ENCODE measurements at regions not wholly inside any gene's neighbourhood (a gene's known extent, or its start where the extent isn't known, plus 50 kb on each side); places are given as distances from the start of the nearest gene placed in this dataset.

DNA sequence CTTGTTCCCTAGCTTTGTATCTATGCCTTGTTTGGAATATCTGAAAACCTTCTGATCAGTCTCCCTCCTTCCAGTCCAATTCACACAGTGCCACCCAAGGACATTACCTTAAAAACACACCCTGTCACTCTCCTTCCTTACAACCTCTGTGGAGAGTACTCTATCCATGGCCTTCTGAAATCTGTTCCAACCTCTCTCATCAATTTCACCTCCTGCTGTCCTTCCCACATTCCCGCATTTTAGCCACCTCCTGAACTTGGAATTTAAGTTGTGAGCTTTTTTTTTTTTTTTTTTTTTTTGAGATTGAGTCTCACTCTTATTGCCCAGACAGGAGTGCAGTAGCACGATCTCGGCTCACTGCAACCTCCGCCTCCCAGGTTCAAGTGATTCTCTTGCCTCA is 824.8 kb downstream of the METTL15 start:
- H3K4me3 Mint-ChIP-seq: no peak overlapping the region
- CTCF ChIA-PET: no interaction called here
- H3K27me3 Mint-ChIP-seq: no peaks in the 10 kb centered on the region
- Histone ChIP-seq H3K4me2 (replicated peaks; ENCODE audit: low read depth, low read length, poor library complexity, severe bottlenecking) (no peak overlapping the region), H3K36me3 (replicated peaks in 1 of 2; ENCODE audit: control extremely low read depth in 1 of 2, control insufficient read depth in 1 of 2, extremely low read depth in 1 of 2, insufficient read depth in 2 of 2, low read length in 1 of 2) (no peaks in the 10 kb centered on the region), H3K4me1 (ENCODE audit: control insufficient read depth in 2 of 2, insufficient read depth in 2 of 2, low read length in 2 of 2) (no peaks in the 10 kb centered on the region), H3K4me3 (ENCODE audit: control extremely low read depth in 1 of 5, extremely low read depth in 1 of 5, insufficient read depth in 1 of 5, low read depth in 2 of 5, low read length in 4 of 5) (no peak overlapping the region), H2AFZ (ENCODE audit: insufficient read depth, low read depth, low read length, poor library complexity, severe bottlenecking) (no peak overlapping the region), H3K27me3 (replicated peaks in 1 of 4; ENCODE audit: control extremely low read depth in 1 of 4, control insufficient read depth in 3 of 4, insufficient read depth in 4 of 4, low read length in 3 of 4) (no peaks in the 10 kb centered on the region), H3K79me2 (ENCODE audit: control insufficient read depth, insufficient read depth, low read length) (no peaks in the 10 kb centered on the region), H3K27ac (ENCODE audit: low read length in 2 of 2) (no peak overlapping the region), H3K9me3 (ENCODE audit: control extremely low read depth in 1 of 3, control insufficient read depth in 2 of 3, insufficient read depth in 1 of 3, low read length in 2 of 3) (peaks cover 0 to 6% (median 1%) of the 10 kb centered on the region in 3 donors), H3K9ac (ENCODE audit: low read length) (no peak overlapping the region), H4K20me1 (ENCODE audit: control insufficient read depth, insufficient read depth, low read length, poor library complexity, severe bottlenecking) (no peaks in the 10 kb centered on the region)
- intact Hi-C loops (cut with micrococcal nuclease): no loop called here
- peaks cover 9% of the 10 kb centered on the region for H3K9me3 Mint-ChIP-seq (ENCODE audit: insufficient read depth)
- no peaks in the 10 kb centered on the region for H3K4me1 Mint-ChIP-seq
- TF ChIP-seq EZH2 (IDR thresholded peaks at IDR 0.05; ENCODE audit: borderline replicate concordance, insufficient read depth, low read depth, low read length, poor library complexity, severe bottlenecking): no peak
- TF ChIP-seq, protein P1, sequence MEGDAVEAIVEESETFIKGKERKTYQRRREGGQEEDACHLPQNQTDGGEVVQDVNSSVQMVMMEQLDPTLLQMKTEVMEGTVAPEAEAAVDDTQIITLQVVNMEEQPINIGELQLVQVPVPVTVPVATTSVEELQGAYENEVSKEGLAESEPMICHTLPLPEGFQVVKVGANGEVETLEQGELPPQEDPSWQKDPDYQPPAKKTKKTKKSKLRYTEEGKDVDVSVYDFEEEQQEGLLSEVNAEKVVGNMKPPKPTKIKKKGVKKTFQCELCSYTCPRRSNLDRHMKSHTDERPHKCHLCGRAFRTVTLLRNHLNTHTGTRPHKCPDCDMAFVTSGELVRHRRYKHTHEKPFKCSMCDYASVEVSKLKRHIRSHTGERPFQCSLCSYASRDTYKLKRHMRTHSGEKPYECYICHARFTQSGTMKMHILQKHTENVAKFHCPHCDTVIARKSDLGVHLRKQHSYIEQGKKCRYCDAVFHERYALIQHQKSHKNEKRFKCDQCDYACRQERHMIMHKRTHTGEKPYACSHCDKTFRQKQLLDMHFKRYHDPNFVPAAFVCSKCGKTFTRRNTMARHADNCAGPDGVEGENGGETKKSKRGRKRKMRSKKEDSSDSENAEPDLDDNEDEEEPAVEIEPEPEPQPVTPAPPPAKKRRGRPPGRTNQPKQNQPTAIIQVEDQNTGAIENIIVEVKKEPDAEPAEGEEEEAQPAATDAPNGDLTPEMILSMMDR (IDR thresholded peaks at IDR 0.05): no peak
- 100% methylated on average over 1 of the region's 4 CpGs for WGBS (ENCODE audit: insufficient coverage)
- no peak for DNase-seq
- H3K27ac Mint-ChIP-seq: no peak overlapping the region
- POLR2A ChIA-PET: no interaction called here
- ATAC-seq (ENCODE audit: low read depth): no peak

DNA sequence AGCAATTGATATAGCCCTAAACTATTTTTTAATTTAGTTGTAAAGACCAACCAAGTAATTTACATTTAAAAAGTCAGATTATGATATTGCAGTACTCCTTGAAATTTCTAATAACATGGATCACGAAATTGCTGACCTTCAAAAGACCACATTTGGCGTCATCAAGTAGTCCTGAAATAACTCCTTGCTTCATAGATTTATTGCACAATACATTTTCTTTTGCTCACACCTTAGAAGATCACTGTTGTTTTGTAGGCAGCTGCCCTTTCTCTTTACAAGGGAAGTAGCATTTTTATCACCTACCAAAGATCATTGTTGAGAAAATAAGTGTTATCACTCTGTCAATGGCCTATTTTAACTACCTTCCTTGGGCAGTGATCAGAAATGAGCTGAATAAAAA is 815.8 kb downstream of the METTL15 start:
- TF ChIP-seq EZH2 (IDR thresholded peaks at IDR 0.05; ENCODE audit: borderline replicate concordance, insufficient read depth, low read depth, low read length, poor library complexity, severe bottlenecking): no peak
- TF ChIP-seq, protein P1 (IDR thresholded peaks at IDR 0.05): no peak
- no peak overlapping the region for H3K27ac ChIP-seq (ENCODE audit: low read length in 2 of 2)
- POLR2A ChIA-PET: no interaction called here
- H3K4me3 ChIP-seq (ENCODE audit: control extremely low read depth in 1 of 5, extremely low read depth in 1 of 5, insufficient read depth in 1 of 5, low read depth in 2 of 5, low read length in 4 of 5): no peak overlapping the region
- no peaks in the 10 kb centered on the region for H3K79me2 ChIP-seq (ENCODE audit: control insufficient read depth, insufficient read depth, low read length)
- CTCF ChIA-PET: no interaction called here
- H4K20me1 ChIP-seq (ENCODE audit: control insufficient read depth, insufficient read depth, low read length, poor library complexity, severe bottlenecking): no peaks in the 10 kb centered on the region
- no peaks in the 10 kb centered on the region for H3K4me1 ChIP-seq (ENCODE audit: control insufficient read depth in 2 of 2, insufficient read depth in 2 of 2, low read length in 2 of 2)
- Mint-ChIP-seq H3K27ac (no peak overlapping the region), H3K9me3 (ENCODE audit: insufficient read depth) (peaks cover 12% of the 10 kb centered on the region), H3K4me1 (no peaks in the 10 kb centered on the region), H3K4me3 (no peak overlapping the region), H3K27me3 (no peaks in the 10 kb centered on the region)
- intact Hi-C loops (cut with micrococcal nuclease): no loop called here
- no peak overlapping the region for H3K9ac ChIP-seq (ENCODE audit: low read length)
- no peaks in the 10 kb centered on the region for H3K9me3 ChIP-seq (ENCODE audit: control extremely low read depth in 1 of 3, control insufficient read depth in 2 of 3, insufficient read depth in 1 of 3, low read length in 2 of 3)
- WGBS (ENCODE audit: insufficient coverage): 86% methylated on average over 2 of the region's 2 CpGs
- ATAC-seq (ENCODE audit: low read depth): no peak
- DNase-seq: no peak
- no peaks in the 10 kb centered on the region for H3K27me3 ChIP-seq (replicated peaks in 1 of 4; ENCODE audit: control extremely low read depth in 1 of 4, control insufficient read depth in 3 of 4, insufficient read depth in 4 of 4, low read length in 3 of 4)
- H2AFZ ChIP-seq (ENCODE audit: insufficient read depth, low read depth, low read length, poor library complexity, severe bottlenecking): no peak overlapping the region
- H3K36me3 ChIP-seq (replicated peaks in 1 of 2; ENCODE audit: control extremely low read depth in 1 of 2, control insufficient read depth in 1 of 2, extremely low read depth in 1 of 2, insufficient read depth in 2 of 2, low read length in 1 of 2): no peaks in the 10 kb centered on the region
- no peak overlapping the region for H3K4me2 ChIP-seq (replicated peaks; ENCODE audit: low read depth, low read length, poor library complexity, severe bottlenecking)

Measured in B cell (primary cell).